ENCODE measurements at regions not wholly inside any gene's neighbourhood (a gene's known extent, or its start where the extent isn't known, plus 50 kb on each side); places are given as distances from the start of the nearest gene placed in this dataset.

DNA sequence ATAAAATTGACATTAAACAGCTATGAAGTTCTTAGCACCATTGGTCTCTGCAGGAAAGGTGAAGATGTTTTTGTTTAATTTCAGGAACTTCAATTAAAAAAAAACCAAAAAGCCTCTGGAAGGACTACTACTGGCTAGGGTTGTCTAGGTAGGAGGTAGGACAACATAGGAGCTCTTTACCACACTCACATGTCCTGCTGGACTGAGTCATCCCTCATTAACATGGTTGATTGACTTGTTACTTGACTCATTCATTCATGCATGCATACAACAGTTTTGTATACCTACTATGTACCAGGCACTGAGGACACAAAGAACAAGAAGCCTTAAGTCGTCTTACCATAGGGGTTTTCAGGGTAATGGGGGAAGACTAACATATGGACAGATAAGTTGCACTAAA lies 216.9 kb upstream of the ARHGAP20 start:
- TF ChIP-seq POLR2A (IDR thresholded peaks at IDR 0.05) = no peak
- TF ChIP-seq, protein P1, sequence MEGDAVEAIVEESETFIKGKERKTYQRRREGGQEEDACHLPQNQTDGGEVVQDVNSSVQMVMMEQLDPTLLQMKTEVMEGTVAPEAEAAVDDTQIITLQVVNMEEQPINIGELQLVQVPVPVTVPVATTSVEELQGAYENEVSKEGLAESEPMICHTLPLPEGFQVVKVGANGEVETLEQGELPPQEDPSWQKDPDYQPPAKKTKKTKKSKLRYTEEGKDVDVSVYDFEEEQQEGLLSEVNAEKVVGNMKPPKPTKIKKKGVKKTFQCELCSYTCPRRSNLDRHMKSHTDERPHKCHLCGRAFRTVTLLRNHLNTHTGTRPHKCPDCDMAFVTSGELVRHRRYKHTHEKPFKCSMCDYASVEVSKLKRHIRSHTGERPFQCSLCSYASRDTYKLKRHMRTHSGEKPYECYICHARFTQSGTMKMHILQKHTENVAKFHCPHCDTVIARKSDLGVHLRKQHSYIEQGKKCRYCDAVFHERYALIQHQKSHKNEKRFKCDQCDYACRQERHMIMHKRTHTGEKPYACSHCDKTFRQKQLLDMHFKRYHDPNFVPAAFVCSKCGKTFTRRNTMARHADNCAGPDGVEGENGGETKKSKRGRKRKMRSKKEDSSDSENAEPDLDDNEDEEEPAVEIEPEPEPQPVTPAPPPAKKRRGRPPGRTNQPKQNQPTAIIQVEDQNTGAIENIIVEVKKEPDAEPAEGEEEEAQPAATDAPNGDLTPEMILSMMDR (IDR thresholded peaks at IDR 0.05 in 8 of 11, conservative IDR thresholded peaks at IDR 0.05 in 3 of 11) = no peak
- no peak for TF ChIP-seq POLR2AphosphoS5 (IDR thresholded peaks at IDR 0.05)

Measured in spleen (tissue), 7 donors.